Lung (tissue), 11 donors: ENCODE measurements at regions not wholly inside any gene's neighbourhood (a gene's known extent, or its start where the extent isn't known, plus 50 kb on each side); places are given as distances from the start of the nearest gene placed in this dataset.

Experiments
- ATAC-seq: fragments of 200-7000 bp; cut with Tn5 transposase; one replicate; pipeline ENCODE4 v1.9.1; 2020; ENCODE audit warnings: moderate number of reproducible peaks; ENCODE audit not compliant: insufficient read depth, low FRiP score
- DNase-seq, 3 donors: peaks; one replicate each; pipeline ENCODE4 v3.0.0-alpha.2; 2013 to 2017
- H3K27ac ChIP-seq, 2 donors: one replicate each; pipeline ENCODE4 v1.5.1; 2013; ENCODE audit warnings: mild to moderate bottlenecking in 2 of 2, moderate library complexity in 2 of 2, control low read depth in 1 of 2, inconsistent platforms in 1 of 2, low read depth in 1 of 2, low read length in 1 of 2
- H3K27me3 ChIP-seq, 3 donors: one replicate each; pipeline ENCODE4 v1.5.1; 2013; ENCODE audit warnings: low read length in 2 of 3; ENCODE audit not compliant: control insufficient read depth in 3 of 3, insufficient read depth in 3 of 3
- H3K36me3 ChIP-seq, 4 donors: one replicate each; pipeline ENCODE4 v1.5.1; 2013; ENCODE audit warnings: low read length in 4 of 4, mild to moderate bottlenecking in 1 of 4, moderate library complexity in 1 of 4; ENCODE audit not compliant: control insufficient read depth in 4 of 4, insufficient read depth in 4 of 4
- H3K4me1 ChIP-seq, 5 donors: one replicate each; pipeline ENCODE4 v1.5.1; 2013; ENCODE audit warnings: low read length in 5 of 5, mild to moderate bottlenecking in 2 of 5, moderate library complexity in 1 of 5; ENCODE audit not compliant: control insufficient read depth in 5 of 5, insufficient read depth in 5 of 5
- H3K4me3 ChIP-seq: one replicate; pipeline ENCODE4 v1.5.1; 2013; ENCODE audit warnings: mild to moderate bottlenecking, control low read depth, moderate library complexity
- H3K9ac ChIP-seq, 2 donors: one replicate each; pipeline ENCODE4 v1.5.1; 2013; ENCODE audit warnings: low read length in 2 of 2, control low read depth in 1 of 2; ENCODE audit not compliant: insufficient read depth in 1 of 2
- H3K9me3 ChIP-seq, 4 donors: one replicate each; pipeline ENCODE4 v1.5.1; 2013; ENCODE audit warnings: low read length in 3 of 4, mild to moderate bottlenecking in 1 of 4, moderate library complexity in 1 of 4; ENCODE audit not compliant: control insufficient read depth in 4 of 4, insufficient read depth in 3 of 4
- CTCF ChIP-seq: IDR thresholded peaks from 2 replicates; pipeline ENCODE4 v1.5.1; 2012; ENCODE audit warnings: mild to moderate bottlenecking; ENCODE audit errors: control extremely low read depth, extremely low read depth
- WGBS, 2 donors: extraction: QIAGEN DNeasy Blood & Tissue Kit; methylation state at CpG; one replicate each; pipeline ENCODE4 v1.1.7; 2013; 5-methylcytosine and 5-hydroxymethylcytosine counted together
- donor health status: control.
- donor health status: control.
- donor health status: Bipolar disorder and iron deficiency.
- donor health status: healthy.
- donor health status: DM: yes; HTN: yes; CAD: no.

- ATAC-seq = no peak
- DNase-seq = no peak
- WGBS, 2 donors = 69 to 92% methylated on average over 2 of the region's 2 CpGs
- H3K36me3 ChIP-seq = no peaks in the 10 kb centered on the region
- no peak for TF ChIP-seq CTCF
- no peaks in the 10 kb centered on the region for H3K9me3 ChIP-seq
- H3K9ac ChIP-seq = no peak overlapping the region
- H3K4me1 ChIP-seq = no peaks in the 10 kb centered on the region
- H3K27me3 ChIP-seq = peaks cover 0 to 2% (median 0%) of the 10 kb centered on the region in 3 donors
- no peak overlapping the region for H3K27ac ChIP-seq
- H3K4me3 ChIP-seq = no peak overlapping the region
Measured at GRCh38 chr5:61802456-61802855, 470.4 kb downstream of the ZSWIM6 start.

GRCh38 chr5:61805101-61805500 is 473.0 kb downstream of the ZSWIM6 start:
- no peak for DNase-seq
- Histone ChIP-seq H3K4me3 (no peak overlapping the region), H3K36me3 (no peaks in the 10 kb centered on the region), H3K27ac (no peak overlapping the region), H3K9me3 (no peaks in the 10 kb centered on the region), H3K4me1 (no peaks in the 10 kb centered on the region), H3K27me3 (peaks cover 0 to 1% (median 0%) of the 10 kb centered on the region in 3 donors), H3K9ac (no peak overlapping the region)
- no peak for TF ChIP-seq CTCF
- 74 to 89% methylated on average over 5 of the region's 5 CpGs for WGBS, 2 donors
- no peak for ATAC-seq

- WGBS, 2 donors = 82 to 83% methylated on average over 3 of the region's 3 CpGs
- H3K27ac ChIP-seq = no peak overlapping the region
- H3K9me3 ChIP-seq = no peaks in the 10 kb centered on the region
- peaks cover 0 to 6% (median 0%) of the 10 kb centered on the region in 5 donors for H3K4me1 ChIP-seq
- DNase-seq (no peak), ATAC-seq (no peak)
- H3K27me3 ChIP-seq = no peaks in the 10 kb centered on the region
- no peak overlapping the region for H3K9ac ChIP-seq
- no peak for TF ChIP-seq CTCF
- no peak overlapping the region for H3K4me3 ChIP-seq
- no peaks in the 10 kb centered on the region for H3K36me3 ChIP-seq
Measured at GRCh38 chr5:61806491-61807020, 474.5 kb downstream of the ZSWIM6 start.

- TF ChIP-seq CTCF = no peak
- no peaks in the 10 kb centered on the region for H3K27me3 ChIP-seq
- DNase-seq (no peak), ATAC-seq (no peak)
- H3K9me3 ChIP-seq = no peaks in the 10 kb centered on the region
- peaks cover 0 to 6% (median 0%) of the 10 kb centered on the region in 5 donors for H3K4me1 ChIP-seq
- no peak overlapping the region for H3K9ac ChIP-seq
- H3K4me3 ChIP-seq = no peak overlapping the region
- 81 to 89% methylated on average over 3 of the region's 3 CpGs for WGBS, 2 donors
- H3K27ac ChIP-seq = no peak overlapping the region
- no peaks in the 10 kb centered on the region for H3K36me3 ChIP-seq
Measured at GRCh38 chr5:61808091-61808490, 476.0 kb downstream of the ZSWIM6 start.
